Activated CD4-positive, CD25-positive, alpha-beta regulatory T cell treated with anti-CD3 and anti-CD28 coated beads, Interleukin-2, amount 50 U/mL, for 16 hours (primary cell): ENCODE measurements at regions not wholly inside any gene's neighbourhood (a gene's known extent, or its start where the extent isn't known, plus 50 kb on each side); places are given as distances from the start of the nearest gene placed in this dataset.
"Not testable (repeated sequence)": the region's sequence is repeated elsewhere in the genome, so short reads cannot be mapped to it uniquely, and the experiment has no call there.

Experiments used
- DNase-seq: peaks from one replicate; pipeline ENCODE4 v3.0.0-alpha.2; 2020; ENCODE audit warnings: low read depth, low spot score

DNA sequence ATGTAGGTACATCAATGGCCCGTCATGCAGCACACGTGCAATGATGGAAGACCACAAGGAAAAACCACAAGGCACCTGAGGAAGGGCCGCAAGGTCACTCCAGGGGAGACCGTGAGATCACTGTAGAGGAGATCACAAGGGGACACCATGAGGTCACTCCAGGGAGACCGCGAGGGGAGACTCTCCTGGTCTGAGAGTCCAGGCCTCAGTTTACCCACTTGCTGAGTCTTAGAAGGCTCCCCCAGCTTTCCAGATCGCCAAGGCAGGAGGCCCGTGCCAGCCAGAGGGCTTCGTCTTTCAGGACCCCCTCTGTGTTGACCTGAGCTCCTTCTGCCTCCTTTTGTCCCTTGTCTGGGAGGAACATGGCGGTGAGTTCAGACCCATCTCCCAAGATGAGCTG, 232.2 kb downstream of the ERMARD start:
- no peak for DNase-seq

DNA sequence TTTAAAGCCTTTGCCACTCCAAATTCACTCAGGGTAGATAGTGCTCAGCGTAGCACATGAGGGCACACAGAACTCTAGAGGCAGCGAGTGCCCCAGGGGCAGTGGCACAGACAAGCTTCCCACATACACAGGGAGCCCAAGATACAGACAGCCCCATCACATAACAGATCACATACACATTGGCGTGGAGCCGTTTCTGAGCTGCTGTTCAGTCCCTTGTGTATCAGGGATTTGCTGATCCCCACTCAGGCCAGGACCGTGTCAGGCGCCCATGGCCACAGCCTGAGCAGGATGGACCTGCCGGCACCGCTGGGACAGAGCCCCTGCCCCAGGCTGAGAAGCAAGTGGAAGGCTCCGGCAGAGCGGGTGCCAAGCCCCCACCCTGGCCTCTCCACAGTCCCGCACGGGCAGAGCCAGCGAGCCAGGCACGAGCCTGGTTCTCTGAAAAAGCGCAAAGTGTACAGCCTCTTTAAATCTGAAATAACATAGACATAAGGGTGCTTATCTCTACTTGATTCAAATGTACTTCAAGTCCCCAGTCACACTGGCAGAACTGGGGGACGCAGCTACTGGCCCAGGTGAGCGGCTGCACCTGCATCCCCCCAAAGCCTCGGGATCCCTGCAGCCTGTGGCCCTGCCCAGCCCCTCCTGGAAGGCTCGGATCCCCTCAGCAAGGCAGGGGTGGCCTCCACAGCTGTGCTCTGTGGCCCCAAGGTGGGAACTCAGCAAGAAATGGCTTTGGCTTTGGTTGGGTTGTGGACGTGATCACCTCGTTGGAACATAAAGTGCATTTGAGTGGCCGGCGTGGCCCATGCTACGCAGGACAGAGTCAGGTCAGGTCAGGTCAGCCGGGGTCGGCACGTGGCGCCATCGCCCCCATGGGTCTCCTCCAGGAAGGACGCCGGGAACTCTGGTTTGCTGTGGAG, 231.3 kb downstream of the ERMARD start:
- no peak for DNase-seq

DNA sequence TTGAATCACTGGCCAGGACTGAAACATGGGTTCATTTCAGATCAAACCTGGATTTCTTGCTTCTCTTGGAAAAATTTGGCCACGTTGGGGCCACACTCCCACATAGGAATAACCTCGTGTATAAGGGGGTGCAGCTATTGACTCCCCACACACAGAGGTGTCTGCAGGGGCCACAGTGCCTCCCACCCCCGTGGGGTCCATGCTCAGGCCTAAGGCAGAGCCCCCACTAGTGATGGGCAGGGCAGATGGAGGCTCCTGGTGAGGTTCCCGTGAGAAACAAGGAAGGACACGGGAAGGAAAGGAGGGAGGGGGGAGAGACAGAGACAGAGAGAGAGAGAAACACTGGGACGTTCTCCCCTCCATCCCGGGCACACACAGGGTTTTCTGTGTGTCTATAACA, 230.5 kb downstream of the ERMARD start:
- no peak for DNase-seq

DNA sequence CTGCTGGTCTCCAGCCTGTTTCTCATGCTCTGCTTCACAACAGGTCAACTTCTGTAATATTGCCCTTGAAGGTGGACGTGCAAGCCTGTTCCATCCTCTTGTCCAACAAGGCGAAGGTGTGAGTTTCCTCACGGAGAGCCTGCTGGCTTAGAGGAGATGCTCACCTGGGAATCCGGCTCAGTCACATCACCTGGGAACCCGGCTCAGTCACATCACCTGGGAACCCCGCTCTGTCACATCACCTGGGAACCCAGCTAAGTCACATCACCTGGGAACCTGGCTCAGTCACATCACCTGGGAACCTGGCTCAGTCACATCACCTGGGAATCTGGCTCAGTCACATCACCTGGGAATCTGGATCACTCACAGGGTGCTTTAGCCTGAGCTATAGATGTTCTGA, 230.1 kb downstream of the ERMARD start:
- no peak for DNase-seq

DNA sequence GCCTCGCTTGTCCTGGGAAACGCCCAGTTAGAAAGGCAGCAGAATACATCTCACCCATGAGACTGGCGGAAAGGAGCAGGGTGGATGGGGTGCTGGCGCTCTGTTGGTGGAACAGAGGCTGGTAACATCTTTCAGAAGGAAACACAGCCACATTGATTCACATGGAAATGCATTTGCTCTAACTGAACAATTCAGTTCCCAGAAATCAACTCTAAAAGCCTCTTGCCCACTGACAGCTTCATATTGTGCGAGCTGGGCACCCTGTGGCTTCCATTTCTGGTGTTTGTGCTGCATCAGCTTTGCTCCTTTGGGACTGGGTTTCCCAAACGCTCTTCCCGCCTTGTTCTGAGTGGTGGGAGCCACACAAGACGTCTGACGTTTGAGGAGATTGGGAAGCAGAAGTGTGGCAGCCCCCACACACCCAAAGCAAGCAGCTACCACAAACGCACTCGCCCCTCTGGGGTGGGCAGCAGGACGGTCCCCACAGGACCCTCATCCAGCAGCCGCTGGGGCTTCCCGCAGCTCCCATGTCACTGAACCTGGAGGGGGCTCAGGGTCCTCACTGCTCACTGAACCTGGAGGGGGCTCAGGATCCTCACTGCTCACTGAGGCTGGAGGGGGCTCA, 229.5 kb downstream of the ERMARD start:
- DNase-seq = no peak

DNA sequence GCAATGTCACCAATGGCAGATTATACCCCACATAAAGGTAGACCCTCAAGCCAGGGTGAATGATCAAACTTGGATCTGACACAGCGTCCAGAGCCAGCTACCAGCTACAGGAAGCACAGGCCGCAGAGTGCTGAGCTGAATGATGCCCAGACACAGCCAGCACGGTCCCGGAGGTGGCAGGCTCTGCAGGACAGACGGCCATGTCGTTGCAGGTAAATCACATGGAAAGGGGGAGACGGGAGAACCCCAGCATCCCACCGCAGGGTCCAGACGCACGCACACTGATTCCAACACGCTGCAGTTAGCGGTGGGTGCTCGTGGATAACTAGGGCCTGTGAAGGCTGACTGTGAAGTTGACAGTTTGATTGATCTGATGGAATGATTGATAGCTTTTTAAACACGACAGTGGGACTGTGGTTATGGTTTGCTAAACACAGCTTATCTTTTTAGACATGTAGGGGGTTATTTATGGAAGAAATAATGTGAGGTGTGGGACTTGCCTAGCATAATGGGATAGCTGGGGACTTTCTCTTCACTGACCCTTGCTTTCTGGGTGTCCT, 228.5 kb downstream of the ERMARD start:
- no peak for DNase-seq

DNA sequence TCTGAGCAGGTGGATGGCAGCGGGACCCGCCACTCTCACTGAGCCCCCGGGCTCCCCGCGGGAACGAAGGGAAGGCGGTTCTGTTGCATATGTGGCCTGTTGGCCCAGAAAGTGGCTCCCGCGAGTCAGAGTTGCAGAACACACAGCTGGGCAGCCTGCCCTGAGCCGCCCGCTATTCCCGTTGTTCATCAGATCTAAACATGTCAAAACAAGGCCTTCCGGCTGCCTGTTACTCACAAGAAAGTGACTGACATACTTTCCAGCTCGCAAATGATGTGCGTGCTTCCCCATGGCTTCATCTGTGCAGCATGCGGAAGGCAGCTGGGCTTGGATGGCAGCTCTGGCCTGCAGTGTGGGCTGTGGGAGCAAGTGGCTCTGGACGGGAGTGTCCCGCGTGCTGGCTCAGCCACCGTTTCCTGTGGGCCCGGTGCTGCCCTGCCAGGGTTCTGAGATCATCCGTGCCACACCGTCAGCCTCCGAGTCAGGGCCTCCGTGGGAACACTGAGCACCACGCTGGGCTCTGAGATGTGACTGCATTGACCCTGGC, 227.3 kb downstream of the ERMARD start:
- DNase-seq = no peak

DNA sequence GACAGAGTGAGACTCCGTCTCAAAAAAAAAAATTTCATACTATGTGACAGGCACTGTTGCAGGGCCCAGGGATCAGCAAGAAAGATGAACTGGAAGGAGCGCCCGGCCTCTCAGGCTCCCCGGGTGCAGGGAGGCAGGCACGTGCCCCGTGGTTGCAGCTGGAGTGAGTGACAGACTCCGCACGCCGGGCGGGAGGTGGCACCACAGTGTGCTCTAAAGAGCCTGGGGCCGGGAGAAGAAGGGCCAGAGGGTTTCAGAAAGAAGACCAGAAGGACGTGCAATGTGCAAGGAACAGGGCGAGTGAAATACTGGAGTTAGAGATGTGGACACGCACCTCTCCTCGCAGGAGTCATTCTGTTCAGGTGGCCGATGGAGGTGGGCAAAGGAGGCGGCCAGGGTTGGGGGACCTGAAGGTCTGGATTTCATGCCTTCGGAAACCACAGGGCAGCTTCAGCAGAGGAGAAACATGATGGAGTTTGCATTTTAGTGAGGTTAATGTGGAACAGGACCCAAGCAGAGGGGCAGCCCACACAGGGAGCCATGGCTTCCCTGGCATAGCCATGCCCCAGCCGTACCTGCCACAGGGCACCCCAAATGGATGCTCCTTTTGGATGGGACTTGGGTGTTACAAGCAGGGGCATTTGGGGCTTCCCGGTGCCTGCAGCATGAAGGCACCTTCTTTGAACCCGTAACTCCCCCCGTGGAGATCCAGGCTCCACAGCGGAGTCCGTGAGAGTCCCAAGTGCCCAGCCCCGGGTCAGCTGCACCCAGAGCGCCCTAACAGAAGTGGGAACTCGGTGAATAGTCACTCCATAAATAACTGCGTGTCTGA, 226.2 kb downstream of the ERMARD start:
- no peak for DNase-seq

DNA sequence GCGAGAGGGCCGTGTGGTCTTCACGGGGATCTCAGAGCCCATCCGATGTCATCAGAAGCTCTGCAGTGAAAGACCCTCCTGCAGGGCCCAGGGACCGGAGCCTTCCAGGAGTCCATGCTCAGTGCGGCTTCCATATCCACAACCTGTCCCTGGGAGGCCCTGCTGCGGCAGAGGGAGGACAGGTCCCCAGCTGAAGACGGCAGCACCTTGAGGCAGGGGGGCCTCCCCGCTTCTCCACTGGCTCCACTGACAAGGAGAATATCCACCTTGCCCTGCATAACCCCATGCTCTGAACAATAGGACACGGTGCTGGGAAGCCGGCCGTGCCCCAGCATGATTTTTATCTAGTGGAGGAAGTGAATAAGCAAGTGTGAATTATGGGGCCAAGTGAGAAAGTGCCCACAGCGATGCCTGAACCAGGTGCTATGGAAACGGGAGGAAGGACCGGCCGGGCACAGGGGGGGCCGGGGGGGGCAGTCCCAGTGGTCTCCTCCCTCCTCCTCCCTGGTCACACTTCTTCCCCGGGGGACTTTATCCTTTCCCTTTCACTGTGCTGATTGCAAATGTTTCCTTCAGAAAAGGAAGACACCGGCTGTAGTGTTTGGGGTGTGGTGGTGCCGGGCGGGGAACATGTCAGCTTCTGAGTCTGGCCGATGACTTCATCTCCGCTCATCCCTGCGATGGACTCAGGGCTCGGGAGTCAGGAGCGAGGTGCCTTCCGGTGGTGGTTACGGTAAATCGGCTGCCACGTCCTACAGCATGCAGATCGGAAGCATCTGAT, 225.1 kb downstream of the ERMARD start:
- no peak for DNase-seq

DNA sequence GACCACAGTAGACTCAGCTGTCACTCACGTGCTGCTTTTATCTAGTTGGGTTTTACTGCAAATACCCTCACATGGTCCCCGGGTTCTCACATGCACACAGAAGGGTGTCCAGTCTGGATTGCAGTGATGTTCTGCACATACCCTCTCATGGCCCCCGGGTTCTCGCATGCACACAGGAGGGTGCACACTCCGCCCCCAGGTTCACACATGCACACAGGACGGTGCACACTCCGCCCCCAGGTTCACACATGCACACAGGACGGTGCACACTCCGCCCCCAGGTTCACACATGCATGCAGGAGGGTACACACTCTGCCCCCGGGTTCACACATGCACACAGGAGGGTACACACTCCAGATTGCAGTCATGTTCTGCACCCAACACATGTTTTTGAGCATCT, 224.3 kb downstream of the ERMARD start:
- no peak for DNase-seq

DNA sequence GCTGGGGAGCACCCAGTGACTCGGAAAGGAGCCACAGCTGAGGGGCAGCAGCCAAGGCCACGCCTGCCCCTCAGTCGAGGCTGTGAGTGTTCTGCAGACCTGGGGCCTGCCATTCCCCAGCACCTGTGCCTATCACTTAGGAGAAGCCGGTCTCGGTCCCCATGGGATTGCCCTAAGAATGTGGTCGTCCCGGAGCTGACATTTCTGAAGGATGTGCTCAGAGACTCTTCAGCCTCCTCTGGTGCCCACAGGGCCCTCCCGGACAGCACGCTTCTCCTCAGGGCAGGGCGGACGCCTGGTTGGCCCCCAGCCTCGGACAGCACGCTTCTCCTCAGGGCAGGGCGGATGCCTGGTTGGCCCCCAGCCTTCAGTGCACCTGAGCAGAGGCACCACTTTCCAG, 223.9 kb downstream of the ERMARD start:
- no peak for DNase-seq

DNA sequence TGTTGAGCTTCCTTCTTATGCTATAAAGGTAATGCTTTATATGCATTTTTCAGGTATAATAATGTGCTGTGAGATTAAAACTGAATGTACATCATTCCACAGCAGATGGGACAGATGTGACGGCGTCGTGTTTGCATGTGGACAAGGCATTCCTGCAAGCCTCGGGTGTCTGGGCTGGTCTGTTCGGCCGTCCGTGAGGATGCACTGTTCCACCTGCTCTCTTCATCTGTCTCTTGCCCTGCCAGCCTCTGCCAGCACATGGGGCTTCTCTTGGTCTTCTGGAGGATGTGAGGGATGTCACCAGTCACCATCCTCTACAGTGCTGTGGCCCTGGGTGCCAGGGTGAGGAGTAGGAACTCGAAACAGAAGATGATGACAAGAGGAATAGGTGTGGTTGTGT, 223.2 kb downstream of the ERMARD start:
- DNase-seq = no peak

DNA sequence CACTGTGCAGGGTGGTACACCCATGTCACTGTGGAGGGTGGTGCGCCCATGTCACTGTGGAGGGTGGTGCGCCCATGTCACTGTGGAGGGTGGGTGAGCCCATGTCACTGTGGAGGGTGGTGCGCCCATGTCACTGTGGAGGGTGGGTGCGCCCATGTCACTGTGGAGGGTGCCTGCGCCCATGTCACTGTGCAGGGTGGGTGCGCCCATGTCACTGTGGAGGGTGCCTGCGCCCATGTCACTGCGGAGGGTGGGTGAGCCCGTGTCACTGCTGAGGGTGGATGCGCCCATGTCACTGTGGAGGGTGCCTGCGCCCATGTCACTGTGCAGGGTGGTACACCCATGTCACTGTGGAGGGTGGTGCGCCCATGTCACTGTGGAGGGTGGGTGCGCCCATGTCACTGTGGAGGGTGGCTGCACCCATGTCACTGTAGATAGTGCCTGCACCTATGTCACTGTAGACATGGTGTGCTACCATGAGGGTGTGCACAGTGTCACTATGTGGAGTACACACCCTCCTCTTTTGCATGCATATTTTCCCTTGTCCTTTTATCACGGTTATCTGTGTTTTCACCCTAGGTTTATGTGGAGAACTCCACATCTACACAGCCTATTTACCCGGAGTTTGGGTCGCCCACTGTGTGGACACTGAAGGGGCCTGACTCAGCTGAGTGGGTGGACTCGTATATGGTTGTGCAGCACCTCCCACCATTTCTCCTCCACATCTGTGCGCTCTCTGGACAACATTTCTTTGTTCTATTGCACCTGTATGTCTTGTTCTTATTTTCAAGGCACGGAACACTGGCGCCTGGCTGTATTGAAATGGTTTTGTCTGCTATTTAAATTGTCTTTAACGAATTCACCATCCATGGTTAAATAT, 222.4 kb downstream of the ERMARD start:
- DNase-seq = not testable (repeated sequence)

DNA sequence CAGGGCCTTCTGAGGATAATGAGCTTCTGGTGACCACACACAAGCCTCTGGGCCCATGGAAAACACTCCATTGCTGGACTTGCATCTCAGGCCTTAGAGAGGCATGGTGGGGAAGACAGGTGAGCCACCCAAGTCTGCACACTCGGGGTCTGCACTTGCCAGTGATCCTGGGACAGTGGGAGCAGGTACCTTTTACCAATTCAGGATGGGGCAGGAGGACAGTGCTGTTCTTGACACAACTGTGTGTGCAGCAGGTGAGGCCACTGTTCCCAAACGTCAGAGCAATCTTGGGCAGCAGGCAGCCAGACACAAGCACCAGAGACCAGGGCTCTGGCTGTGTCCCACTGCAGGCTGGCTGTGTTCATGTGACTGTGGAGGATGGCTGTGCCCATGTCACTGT, 221.3 kb downstream of the ERMARD start:
- DNase-seq = no peak

DNA sequence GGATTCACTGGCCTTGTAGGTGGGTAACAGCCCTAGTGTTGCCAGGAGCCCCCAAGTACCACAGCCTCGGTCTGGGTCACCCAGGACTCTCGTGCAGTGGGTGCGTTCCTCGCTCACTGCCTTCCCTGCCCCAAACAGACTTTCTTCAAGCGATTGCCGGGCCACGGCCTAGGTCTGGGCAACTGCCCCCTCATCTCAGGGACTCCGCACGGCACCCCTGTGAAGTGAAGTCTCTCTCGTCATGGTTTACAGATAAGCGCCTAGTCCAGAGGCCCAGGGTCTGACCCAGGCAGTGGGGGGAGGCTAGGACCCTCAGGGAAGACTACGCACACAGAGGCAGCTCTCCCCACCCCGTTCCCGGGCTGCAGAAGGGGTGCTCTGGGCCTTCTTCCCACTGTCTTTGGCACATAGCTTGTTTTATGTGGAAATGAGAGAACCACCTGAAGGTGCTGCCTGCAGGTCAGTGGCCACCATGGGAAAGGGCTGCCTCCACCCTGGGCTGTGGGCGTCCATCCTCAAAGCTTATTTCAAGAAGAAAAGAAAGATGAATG, 220.8 kb downstream of the ERMARD start:
- DNase-seq = no peak

DNA sequence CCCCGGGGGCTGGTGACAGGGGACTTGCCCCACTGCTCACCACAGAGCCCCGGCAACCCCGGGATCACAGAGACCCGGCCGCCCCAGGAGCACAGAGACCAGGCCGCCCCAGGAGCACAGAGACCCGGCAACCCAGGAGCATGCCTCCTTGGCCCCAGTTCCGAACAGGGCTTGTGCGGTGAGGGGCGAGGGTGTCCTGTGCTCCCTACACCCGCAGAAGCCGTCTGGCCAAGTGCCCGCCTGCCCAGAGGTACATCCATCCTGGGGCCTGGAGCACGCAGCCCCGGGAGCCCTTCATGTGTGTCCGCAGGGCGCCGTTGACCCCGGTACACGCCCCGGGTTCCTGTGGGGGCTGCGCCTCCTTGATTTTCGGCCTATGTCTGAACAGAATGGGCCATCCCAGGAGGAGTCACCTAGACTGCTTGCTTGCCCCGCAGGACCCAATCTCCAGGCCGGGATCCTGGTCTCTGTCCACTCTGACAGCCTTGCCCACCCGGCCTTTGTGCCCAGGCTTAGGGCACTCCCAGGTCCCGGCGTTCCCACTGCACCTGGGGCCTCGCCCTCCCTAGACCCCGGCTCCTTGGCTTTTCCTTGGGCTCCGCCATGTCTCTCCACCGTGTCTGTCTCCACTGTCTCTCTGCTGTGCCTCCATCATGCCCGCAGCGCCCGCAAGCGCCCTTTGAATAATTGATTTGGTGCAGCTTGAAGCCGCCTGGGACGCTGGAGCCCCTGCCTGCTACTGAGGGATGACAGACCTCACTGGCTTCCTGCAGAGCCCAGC, 219.8 kb downstream of the ERMARD start:
- no peak for DNase-seq

DNA sequence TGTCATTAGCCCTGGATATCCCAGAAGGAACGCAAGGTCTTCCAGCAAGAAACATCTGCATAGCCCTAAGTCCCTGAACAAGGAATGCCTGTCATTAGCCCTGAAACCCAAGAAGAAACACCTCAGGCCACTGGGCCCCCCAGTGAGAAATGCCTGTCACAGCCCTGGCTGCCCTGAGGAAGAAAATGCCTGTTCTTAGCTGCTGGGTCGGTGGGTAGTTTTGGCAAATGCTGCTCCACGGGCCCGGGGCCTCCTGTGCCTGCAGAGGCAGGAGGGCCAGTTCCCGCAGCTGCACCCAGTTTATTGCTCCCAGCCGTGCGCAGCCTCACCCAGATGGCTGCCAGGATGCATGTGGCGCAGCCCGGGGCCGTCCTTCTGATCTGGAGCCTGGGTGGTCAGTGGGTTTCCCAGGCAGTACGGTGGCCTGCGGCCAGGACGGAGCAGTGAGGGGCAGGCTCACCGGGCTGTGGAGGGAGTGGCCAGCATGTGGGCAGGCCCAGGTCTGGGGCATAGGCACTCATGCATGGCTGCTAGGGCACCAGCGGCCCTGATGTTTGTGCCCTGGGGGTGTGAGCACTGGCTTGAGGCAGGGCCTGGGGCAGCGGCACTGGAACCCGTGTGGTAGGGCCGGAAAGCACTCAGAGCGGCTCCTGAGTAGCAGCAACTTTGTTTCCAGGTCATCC, 219.0 kb downstream of the ERMARD start:
- no peak for DNase-seq

DNA sequence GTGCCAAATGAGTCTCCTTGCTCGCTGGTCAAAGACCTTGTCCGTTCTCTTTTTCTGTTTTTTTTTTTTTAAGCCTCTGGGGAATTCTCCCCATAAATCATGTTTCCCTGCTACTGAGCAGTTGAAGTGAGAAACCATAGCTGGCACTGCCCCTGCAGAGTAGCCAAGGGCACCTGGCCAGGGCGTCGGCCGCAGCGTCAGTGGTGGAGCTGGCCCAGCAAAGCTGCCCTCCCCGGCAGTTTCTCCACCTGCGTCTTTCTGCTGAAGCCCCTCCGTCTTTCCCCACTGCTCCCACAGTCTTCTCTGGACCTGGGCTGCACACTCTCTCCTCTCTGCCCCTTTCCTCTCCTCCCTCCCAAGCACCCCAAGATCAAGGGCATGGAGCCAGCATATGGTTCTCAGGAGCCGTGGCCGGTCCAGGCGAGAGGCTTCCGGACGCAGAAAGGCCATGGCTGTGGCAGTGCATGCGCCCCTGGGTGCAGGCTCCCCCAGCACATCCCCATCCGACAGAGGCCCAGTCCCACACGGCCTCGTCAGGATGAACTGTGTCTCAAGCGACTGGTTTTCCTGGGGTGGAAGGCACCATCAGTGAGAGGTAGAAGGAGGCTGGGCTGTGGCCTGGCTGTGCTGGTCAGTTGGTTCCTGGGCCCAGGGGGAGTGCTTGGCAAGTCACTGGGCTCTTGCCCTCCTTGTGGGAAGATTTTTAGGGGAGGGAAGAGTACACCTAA, 218.1 kb downstream of the ERMARD start:
- DNase-seq = no peak
